Body of pancreas (tissue), 4 donors: ENCODE measurements at regions not wholly inside any gene's neighbourhood (a gene's known extent, or its start where the extent isn't known, plus 50 kb on each side); places are given as distances from the start of the nearest gene placed in this dataset.

Experiments
- POLR2A ChIP-seq, 3 donors: fragments of 450-650 bp; IDR thresholded peaks; one replicate each; pipeline ENCODE4 v1.6.1; 2016; ENCODE audit warnings: antibody characterized with exemption in 3 of 3, mild to moderate bottlenecking in 2 of 3
- TF ChIP-seq, protein P1 (sequence below), 7 experiments: fragments of 450-650 bp in 4 of 7; fragments of 200-600 bp in 3 of 7; sonication (generic) in 3 of 7; IDR thresholded peaks; one replicate each; pipeline ENCODE4 v1.5.1; 2016 to 2019; ENCODE audit warnings: antibody characterized with exemption in 7 of 7

DNA sequence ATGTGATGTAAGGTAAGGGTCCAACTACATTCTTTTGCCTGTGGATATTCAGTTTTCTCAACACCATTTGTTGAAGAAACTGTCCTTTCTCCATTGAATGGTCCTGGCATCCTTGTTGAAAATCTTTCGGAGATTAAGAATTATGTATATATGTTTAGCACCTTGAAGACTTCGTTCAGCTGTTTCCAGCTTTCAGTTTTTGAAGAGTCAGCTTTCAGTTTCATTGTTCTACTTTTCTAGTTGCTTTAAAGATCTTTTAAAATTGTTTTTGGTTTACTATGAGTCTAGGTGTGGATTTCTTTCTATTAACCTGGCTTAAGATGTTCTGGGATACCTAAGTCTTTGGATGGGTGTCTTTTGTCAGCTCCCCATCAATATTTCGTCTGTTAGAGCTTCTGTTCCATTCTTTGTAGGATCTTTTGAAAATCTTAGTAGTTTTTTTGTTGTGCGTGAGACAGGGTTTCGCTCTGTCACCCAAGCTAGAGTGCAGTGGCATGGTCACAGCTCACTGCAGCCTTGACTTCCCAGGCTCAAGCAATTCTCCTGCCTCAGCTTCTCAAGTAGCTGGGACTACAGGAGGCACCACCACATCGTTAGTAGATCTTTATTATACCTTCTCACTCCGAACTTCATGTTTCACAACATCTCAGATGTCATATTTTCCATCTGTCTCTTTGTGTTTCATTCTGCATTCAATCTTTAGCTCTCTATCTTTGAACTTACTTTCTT lies 353.5 kb upstream of the B3GALT2 start:
- TF ChIP-seq, protein P1, sequence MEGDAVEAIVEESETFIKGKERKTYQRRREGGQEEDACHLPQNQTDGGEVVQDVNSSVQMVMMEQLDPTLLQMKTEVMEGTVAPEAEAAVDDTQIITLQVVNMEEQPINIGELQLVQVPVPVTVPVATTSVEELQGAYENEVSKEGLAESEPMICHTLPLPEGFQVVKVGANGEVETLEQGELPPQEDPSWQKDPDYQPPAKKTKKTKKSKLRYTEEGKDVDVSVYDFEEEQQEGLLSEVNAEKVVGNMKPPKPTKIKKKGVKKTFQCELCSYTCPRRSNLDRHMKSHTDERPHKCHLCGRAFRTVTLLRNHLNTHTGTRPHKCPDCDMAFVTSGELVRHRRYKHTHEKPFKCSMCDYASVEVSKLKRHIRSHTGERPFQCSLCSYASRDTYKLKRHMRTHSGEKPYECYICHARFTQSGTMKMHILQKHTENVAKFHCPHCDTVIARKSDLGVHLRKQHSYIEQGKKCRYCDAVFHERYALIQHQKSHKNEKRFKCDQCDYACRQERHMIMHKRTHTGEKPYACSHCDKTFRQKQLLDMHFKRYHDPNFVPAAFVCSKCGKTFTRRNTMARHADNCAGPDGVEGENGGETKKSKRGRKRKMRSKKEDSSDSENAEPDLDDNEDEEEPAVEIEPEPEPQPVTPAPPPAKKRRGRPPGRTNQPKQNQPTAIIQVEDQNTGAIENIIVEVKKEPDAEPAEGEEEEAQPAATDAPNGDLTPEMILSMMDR (IDR thresholded peaks at IDR 0.05) = no peak
- no peak for TF ChIP-seq POLR2A (IDR thresholded peaks at IDR 0.05)
